H1 (cell line): ENCODE measurements at regions not wholly inside any gene's neighbourhood (a gene's known extent, or its start where the extent isn't known, plus 50 kb on each side); places are given as distances from the start of the nearest gene placed in this dataset.

Source experiments
- CTCF ChIA-PET: fragments of 300-600 bp; sonication (Branson Sonifier 250); formaldehyde crosslinking; loops from one replicate; lab custom pipeline; 2021; ENCODE audit not compliant: partially characterized antibody; lab: Charles Lee
- POLR2A ChIA-PET: fragments of 300-600 bp; sonication (Branson Sonifier 250); formaldehyde crosslinking; loops from one replicate; lab custom pipeline; 2021; ENCODE audit warnings: inconsistent platforms; ENCODE audit not compliant: partially characterized antibody; lab: Charles Lee
- DNase-seq, 2 experiments: peaks; one replicate each; pipeline versions ENCODE4 v3.0.0 to v3.0.0-alpha.2; 2010 to 2022; ENCODE audit warnings: low spot score in 2 of 2, low read depth in 1 of 2, mixed read lengths in 1 of 2
- FAIRE-seq: peaks from 2 replicates; lab custom pipeline; 2011; peaks lifted over from hg19 to GRCh38; lab: Jason Lieb, UNC
- H2AFZ ChIP-seq: 2 replicates; pipeline ENCODE4 v1.8.1; 2012; ENCODE audit warnings: low read length, inconsistent platforms
- H2AK5ac ChIP-seq: 2 replicates; pipeline ENCODE4 v1.6.1; 2013; ENCODE audit warnings: low read depth, low read length
- H2BK120ac ChIP-seq: replicated peaks from 2 replicates; pipeline ENCODE3; 2013; ENCODE audit warnings: low read depth, low read length, inconsistent platforms
- H2BK12ac ChIP-seq: 2 replicates; pipeline ENCODE4 v1.6.1; 2013; ENCODE audit warnings: low read depth, low read length
- H2BK15ac ChIP-seq: 2 replicates; pipeline ENCODE4 v1.6.1; 2013; ENCODE audit warnings: low read length
- H2BK20ac ChIP-seq: 2 replicates; pipeline ENCODE4 v1.6.1; 2013; ENCODE audit warnings: low read length
- H2BK5ac ChIP-seq: 2 replicates; pipeline ENCODE4 v1.6.1; 2013; ENCODE audit warnings: low read depth, low read length
- H3K14ac ChIP-seq: 2 replicates; pipeline ENCODE4 v1.6.1; 2013; ENCODE audit warnings: inconsistent platforms; ENCODE audit not compliant: insufficient read length
- H3K18ac ChIP-seq: 2 replicates; pipeline ENCODE4 v1.6.1; 2013; ENCODE audit warnings: low read length; ENCODE audit errors: extremely low read depth
- H3K23ac ChIP-seq: 2 replicates; pipeline ENCODE4 v1.6.1; 2013; ENCODE audit warnings: inconsistent platforms; ENCODE audit not compliant: insufficient read length
- H3K23me2 ChIP-seq: 2 replicates; pipeline ENCODE4 v1.6.1; 2013; ENCODE audit warnings: low read depth, low read length
- H3K27ac ChIP-seq: 2 replicates; pipeline ENCODE4 v1.6.1; 2011; ENCODE audit warnings: low read depth, low read length, inconsistent platforms
- H3K27me3 ChIP-seq, 4 experiments: replicated peaks in 1 of 4; 1 replicate in 1 of 4; 2 replicates in 3 of 4; pipeline versions ENCODE4 v1.6.1 to v1.8.1; 2011 to 2013; ENCODE audit warnings: low read length in 3 of 4, mild to moderate bottlenecking in 3 of 4, inconsistent platforms in 2 of 4, mixed read lengths in 2 of 4, moderate library complexity in 1 of 4; ENCODE audit not compliant: control insufficient read depth in 3 of 4, insufficient read depth in 3 of 4; ENCODE audit errors: extremely low read depth in 1 of 4
- H3K36me3 ChIP-seq, 4 experiments: 2 replicates each; pipeline versions ENCODE4 v1.6.1 to v1.8.1; 2011 to 2013; ENCODE audit warnings: mild to moderate bottlenecking in 4 of 4, low read length in 3 of 4, moderate library complexity in 2 of 4, control low read depth in 1 of 4, inconsistent platforms in 1 of 4; ENCODE audit not compliant: insufficient read depth in 4 of 4, control insufficient read depth in 2 of 4
- H3K4ac ChIP-seq: replicated peaks from 2 replicates; pipeline ENCODE3; 2013; ENCODE audit warnings: low read length, low read depth, mixed read lengths, inconsistent platforms; ENCODE audit not compliant: insufficient read length
- H3K4me1 ChIP-seq, 4 experiments: replicated peaks in 1 of 4; 1 replicate in 1 of 4; 2 replicates in 3 of 4; pipeline versions ENCODE4 v1.6.1 to v1.8.1; 2011 to 2013; ENCODE audit warnings: low read length in 3 of 4, inconsistent platforms in 2 of 4, mixed read lengths in 1 of 4; ENCODE audit not compliant: insufficient read depth in 4 of 4, control insufficient read depth in 3 of 4
- H3K4me2 ChIP-seq, 2 experiments: 2 replicates each; pipeline versions ENCODE4 v1.6.1 to v1.8.1; 2011 to 2013; ENCODE audit warnings: low read depth in 2 of 2, low read length in 2 of 2, control low read depth in 1 of 2, inconsistent platforms in 1 of 2, mild to moderate bottlenecking in 1 of 2; ENCODE audit not compliant: insufficient read depth in 1 of 2
- H3K4me3 ChIP-seq, 4 experiments: fragments of 200-600, 300-600 bp in 1 of 4; sonication (generic), shearing (Covaris generic), sonication (Bioruptor Twin) in 1 of 4; 2 replicates each; pipeline versions ENCODE4 v1.5.1 to v1.8.1; 2011 to 2016; ENCODE audit warnings: low read length in 4 of 4, low read depth in 3 of 4, control low read depth in 2 of 4, inconsistent platforms in 2 of 4, mild to moderate bottlenecking in 2 of 4, mixed read lengths in 1 of 4, moderate library complexity in 1 of 4; ENCODE audit not compliant: insufficient read depth in 2 of 4; ENCODE audit errors: extremely low read depth in 1 of 4
- H3K56ac ChIP-seq: replicated peaks from 2 replicates; pipeline ENCODE3; 2013; ENCODE audit warnings: low read depth, mild to moderate bottlenecking, mixed read lengths, low read length, inconsistent platforms; ENCODE audit not compliant: insufficient read length
- H3K79me1 ChIP-seq: 2 replicates; pipeline ENCODE4 v1.6.1; 2013; ENCODE audit warnings: low read depth, low read length, control low read depth
- H3K79me2 ChIP-seq, 2 experiments: 2 replicates each; pipeline versions ENCODE4 v1.6.1 to v1.8.1; 2012 to 2013; ENCODE audit warnings: low read length in 2 of 2, mild to moderate bottlenecking in 2 of 2, inconsistent platforms in 1 of 2; ENCODE audit not compliant: insufficient read depth in 2 of 2, control insufficient read depth in 1 of 2
- H3K9ac ChIP-seq, 4 experiments: replicated peaks in 1 of 4; 1 replicate in 1 of 4; 2 replicates in 3 of 4; pipeline versions ENCODE4 v1.6.1 to v1.8.1; 2011 to 2013; ENCODE audit warnings: low read depth in 3 of 4, low read length in 3 of 4, control low read depth in 2 of 4, mild to moderate bottlenecking in 2 of 4, moderate library complexity in 2 of 4, inconsistent platforms in 1 of 4; ENCODE audit errors: extremely low read depth in 1 of 4
- H3K9me3 ChIP-seq, 2 experiments: 2 replicates each; pipeline versions ENCODE4 v1.6.1 to v1.8.1; 2012 to 2013; ENCODE audit warnings: mild to moderate bottlenecking in 2 of 2, moderate library complexity in 2 of 2, control low read depth in 1 of 2, inconsistent platforms in 1 of 2, low read depth in 1 of 2, low read length in 1 of 2, mixed read lengths in 1 of 2; ENCODE audit not compliant: insufficient read depth in 2 of 2
- H4K20me1 ChIP-seq, 2 experiments: replicated peaks in 1 of 2; 2 replicates each; pipeline versions ENCODE3 to v1.8.1; 2011 to 2013; ENCODE audit warnings: inconsistent platforms in 2 of 2, low read length in 2 of 2, mild to moderate bottlenecking in 1 of 2; ENCODE audit not compliant: insufficient read depth in 2 of 2, control insufficient read depth in 1 of 2
- H4K5ac ChIP-seq: 2 replicates; pipeline ENCODE4 v1.6.1; 2013; ENCODE audit warnings: low read length, low read depth, mixed read lengths, inconsistent platforms; ENCODE audit not compliant: insufficient read length
- H4K8ac ChIP-seq: 2 replicates; pipeline ENCODE4 v1.8.0; 2013; ENCODE audit warnings: mild to moderate bottlenecking, moderate library complexity, low read length, inconsistent platforms; ENCODE audit not compliant: insufficient read depth; ENCODE audit errors: extremely low read depth
- H4K91ac ChIP-seq: replicated peaks from 2 replicates; pipeline ENCODE3; 2013; ENCODE audit warnings: low read length, mixed read lengths, inconsistent platforms; ENCODE audit not compliant: insufficient read length
- BRCA1 ChIP-seq: IDR thresholded peaks from 2 replicates; pipeline ENCODE4 v1.6.1; 2012; ENCODE audit warnings: low read depth, low read length, improper control_type of control experiment
- GTF2F1 ChIP-seq: IDR thresholded peaks from 2 replicates; pipeline ENCODE4 v1.6.1; 2012; ENCODE audit warnings: low read depth, low read length, improper control_type of control experiment, borderline replicate concordance
- HDAC2 ChIP-seq, 2 experiments: fragments of 300-600 bp in 1 of 2; sonication (generic) in 1 of 2; IDR thresholded peaks; 2 replicates each; pipeline ENCODE4 v1.6.1; 2011 to 2012; ENCODE audit warnings: low read depth in 2 of 2, low read length in 2 of 2, mild to moderate bottlenecking in 2 of 2, moderate library complexity in 2 of 2, borderline replicate concordance in 1 of 2, inconsistent platforms in 1 of 2
- POLR2AphosphoS5 ChIP-seq: IDR thresholded peaks from 2 replicates; pipeline ENCODE4 v1.6.1; 2011; ENCODE audit warnings: low read depth, low read length
- RAD21 ChIP-seq, 2 experiments: IDR thresholded peaks in 1 of 2; conservative IDR thresholded peaks in 1 of 2; 2 replicates each; pipeline ENCODE4 v1.6.1; 2011; ENCODE audit warnings: low read depth in 2 of 2, low read length in 2 of 2, improper control_type of control experiment in 1 of 2, inconsistent platforms in 1 of 2, mild to moderate bottlenecking in 1 of 2, moderate library complexity in 1 of 2
- RNF2 ChIP-seq: fragments of 200-900, 300-1000 bp; sonication (generic); IDR thresholded peaks from 2 replicates; pipeline ENCODE4 v1.7.1; 2016; ENCODE audit warnings: borderline replicate concordance, low read depth, mild to moderate bottlenecking, antibody characterized with exemption, low read length; ENCODE audit not compliant: poor library complexity, severe bottlenecking; ENCODE audit errors: missing control alignments
- SAP30 ChIP-seq: fragments of 300-600 bp; sonication (generic); IDR thresholded peaks from 2 replicates; pipeline ENCODE4 v1.7.1; 2012; ENCODE audit warnings: low read length, moderate library complexity, mild to moderate bottlenecking, inconsistent platforms; ENCODE audit not compliant: insufficient read depth, insufficient replicate concordance
- SUZ12 ChIP-seq: fragments of 200-600 bp; sonication (generic); IDR thresholded peaks from 2 replicates; pipeline ENCODE4 v1.6.1; 2012; ENCODE audit warnings: mild to moderate bottlenecking, inconsistent platforms, low read length, moderate library complexity, mixed read lengths
- WGBS, 2 experiments: shearing (Covaris generic) in 1 of 2; methylation state at CpG; one replicate each; pipeline versions ENCODE4 v1.1.6 to v1.1.7; 2013 to 2015; ENCODE audit warnings: low lambda C conversion rate in 2 of 2, mixed read lengths in 2 of 2, inconsistent platforms in 1 of 2, low coverage in 1 of 2, missing lambda C conversion rate in 1 of 2; ENCODE audit not compliant: insufficient replicate concordance in 2 of 2, insufficient coverage in 1 of 2, insufficient read length in 1 of 2; ENCODE audit errors: extremely low coverage in 1 of 2, missing lambda C conversion rate in 1 of 2; 5-methylcytosine and 5-hydroxymethylcytosine counted together
- TF ChIP-seq, protein P1 (sequence below), 3 experiments: IDR thresholded peaks; 1 replicate in 2 of 3; 2 replicates in 1 of 3; pipeline versions ENCODE4 v1.5.1 to v1.6.1; 2011; ENCODE audit warnings: low read length in 3 of 3, mild to moderate bottlenecking in 3 of 3, inconsistent platforms in 2 of 3, low read depth in 1 of 3, moderate library complexity in 1 of 3; ENCODE audit not compliant: insufficient read depth in 1 of 3; ENCODE audit errors: control extremely low read depth in 1 of 3
- TF ChIP-seq, protein P2 (sequence below): IDR thresholded peaks from 2 replicates; pipeline ENCODE4 v1.6.1; 2012; ENCODE audit warnings: inconsistent platforms

DNA sequence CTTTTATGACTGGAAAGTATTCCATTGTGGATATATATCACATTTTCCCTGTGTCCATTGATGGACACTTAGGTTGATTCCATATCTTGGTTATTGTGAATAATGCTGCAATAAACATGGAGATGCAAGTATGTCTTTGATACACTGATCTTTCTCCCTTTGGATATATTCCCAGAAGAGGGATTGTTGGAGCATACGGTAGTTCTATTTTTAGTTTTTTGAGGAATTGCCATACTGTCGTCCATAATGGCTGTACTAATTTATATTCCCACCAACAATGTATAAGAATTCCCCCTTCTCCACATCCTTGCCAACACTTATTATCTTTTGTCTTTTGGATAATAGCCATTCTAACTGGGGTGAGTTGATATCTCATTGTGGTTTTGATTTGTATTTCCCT is 54.9 kb upstream of the PITX1 start:
- Histone ChIP-seq H3K79me1 (no peaks in the 10 kb centered on the region), H4K91ac (no peak overlapping the region), H3K56ac (no peak overlapping the region), H3K36me3 (no peaks in the 10 kb centered on the region), H4K5ac (no peak overlapping the region), H2BK120ac (no peak overlapping the region), H4K20me1 (no peaks in the 10 kb centered on the region), H4K8ac (no peak overlapping the region), H2BK5ac (no peak overlapping the region), H2BK20ac (no peak overlapping the region), H3K27ac (no peak overlapping the region), H3K4ac (no peak overlapping the region), H3K79me2 (no peaks in the 10 kb centered on the region), H3K23me2 (no peaks in the 10 kb centered on the region), H3K4me2 (no peak overlapping the region), H3K4me1 (no peaks in the 10 kb centered on the region; a peak in 1 of 7 replicates), H2AFZ (no peak overlapping the region), H2AK5ac (no peak overlapping the region), H2BK15ac (no peak overlapping the region), H3K18ac (no peak overlapping the region), H3K14ac (no peak overlapping the region), H3K9ac (no peak overlapping the region), H3K4me3 (no peak overlapping the region), H3K23ac (no peak overlapping the region), H3K9me3 (no peaks in the 10 kb centered on the region), H2BK12ac (no peak overlapping the region), H3K27me3 (no peaks in the 10 kb centered on the region; a peak in 1 of 7 replicates)
- WGBS, 2 experiments = 93% methylated on average over 2 of the region's 2 CpGs; no CpG with 5 or more reads in 1 of the 2 experiments
- DNase-seq (no peak), FAIRE-seq (no peak)
- POLR2A ChIA-PET = no interaction called here
- CTCF ChIA-PET = interaction anchor here (1.2 to 1.3 kb wide), 2 partner anchors 12 to 33 kb away, joined by 3 to 5 read pairs; no protein-coding TSS in a partner anchor
- TF ChIP-seq BRCA1 (no peak), POLR2AphosphoS5 (no peak), RAD21 (IDR thresholded peaks at IDR 0.05 in 1 of 2, conservative IDR thresholded peaks at IDR 0.05 in 1 of 2; ENCODE audit: low read depth in 2 of 2, low read length in 2 of 2) (no peak), HDAC2 (IDR thresholded peaks at IDR 0.05; ENCODE audit: borderline replicate concordance in 1 of 2, low read depth in 2 of 2, low read length in 2 of 2) (no peak), SUZ12 (no peak), GTF2F1 (no peak), SAP30 (no peak), RNF2 (no peak)
- TF ChIP-seq, protein P1, sequence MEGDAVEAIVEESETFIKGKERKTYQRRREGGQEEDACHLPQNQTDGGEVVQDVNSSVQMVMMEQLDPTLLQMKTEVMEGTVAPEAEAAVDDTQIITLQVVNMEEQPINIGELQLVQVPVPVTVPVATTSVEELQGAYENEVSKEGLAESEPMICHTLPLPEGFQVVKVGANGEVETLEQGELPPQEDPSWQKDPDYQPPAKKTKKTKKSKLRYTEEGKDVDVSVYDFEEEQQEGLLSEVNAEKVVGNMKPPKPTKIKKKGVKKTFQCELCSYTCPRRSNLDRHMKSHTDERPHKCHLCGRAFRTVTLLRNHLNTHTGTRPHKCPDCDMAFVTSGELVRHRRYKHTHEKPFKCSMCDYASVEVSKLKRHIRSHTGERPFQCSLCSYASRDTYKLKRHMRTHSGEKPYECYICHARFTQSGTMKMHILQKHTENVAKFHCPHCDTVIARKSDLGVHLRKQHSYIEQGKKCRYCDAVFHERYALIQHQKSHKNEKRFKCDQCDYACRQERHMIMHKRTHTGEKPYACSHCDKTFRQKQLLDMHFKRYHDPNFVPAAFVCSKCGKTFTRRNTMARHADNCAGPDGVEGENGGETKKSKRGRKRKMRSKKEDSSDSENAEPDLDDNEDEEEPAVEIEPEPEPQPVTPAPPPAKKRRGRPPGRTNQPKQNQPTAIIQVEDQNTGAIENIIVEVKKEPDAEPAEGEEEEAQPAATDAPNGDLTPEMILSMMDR (IDR thresholded peaks at IDR 0.05; ENCODE audit: control extremely low read depth in 1 of 3, insufficient read depth in 1 of 3, low read depth in 1 of 3, low read length in 3 of 3) = no peak
- TF ChIP-seq, protein P2, sequence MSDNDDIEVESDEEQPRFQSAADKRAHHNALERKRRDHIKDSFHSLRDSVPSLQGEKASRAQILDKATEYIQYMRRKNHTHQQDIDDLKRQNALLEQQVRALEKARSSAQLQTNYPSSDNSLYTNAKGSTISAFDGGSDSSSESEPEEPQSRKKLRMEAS = no peak
